ENCODE measurements at regions not wholly inside any gene's neighbourhood (a gene's known extent, or its start where the extent isn't known, plus 50 kb on each side); places are given as distances from the start of the nearest gene placed in this dataset.

DNA sequence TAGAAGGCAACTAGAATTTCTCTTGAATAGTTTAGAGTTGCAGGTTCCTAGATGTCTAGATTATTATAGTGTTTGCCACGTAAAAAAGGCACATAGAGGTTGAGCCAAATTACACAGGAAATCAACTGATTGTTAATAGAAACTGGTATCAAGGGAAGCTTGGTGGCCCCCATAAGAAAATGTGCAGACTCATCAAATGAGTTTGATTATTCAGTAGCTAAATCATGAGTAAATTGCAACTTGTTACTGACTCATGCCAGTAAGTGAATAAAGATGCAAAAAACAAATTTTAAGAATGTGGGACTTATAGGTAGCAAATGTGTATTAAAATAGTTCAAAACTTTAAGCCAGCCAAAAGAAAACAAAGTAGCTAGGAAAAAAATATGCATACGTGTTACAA is 1078.9 kb upstream of the CDH9 start:
- TF ChIP-seq, protein P1, sequence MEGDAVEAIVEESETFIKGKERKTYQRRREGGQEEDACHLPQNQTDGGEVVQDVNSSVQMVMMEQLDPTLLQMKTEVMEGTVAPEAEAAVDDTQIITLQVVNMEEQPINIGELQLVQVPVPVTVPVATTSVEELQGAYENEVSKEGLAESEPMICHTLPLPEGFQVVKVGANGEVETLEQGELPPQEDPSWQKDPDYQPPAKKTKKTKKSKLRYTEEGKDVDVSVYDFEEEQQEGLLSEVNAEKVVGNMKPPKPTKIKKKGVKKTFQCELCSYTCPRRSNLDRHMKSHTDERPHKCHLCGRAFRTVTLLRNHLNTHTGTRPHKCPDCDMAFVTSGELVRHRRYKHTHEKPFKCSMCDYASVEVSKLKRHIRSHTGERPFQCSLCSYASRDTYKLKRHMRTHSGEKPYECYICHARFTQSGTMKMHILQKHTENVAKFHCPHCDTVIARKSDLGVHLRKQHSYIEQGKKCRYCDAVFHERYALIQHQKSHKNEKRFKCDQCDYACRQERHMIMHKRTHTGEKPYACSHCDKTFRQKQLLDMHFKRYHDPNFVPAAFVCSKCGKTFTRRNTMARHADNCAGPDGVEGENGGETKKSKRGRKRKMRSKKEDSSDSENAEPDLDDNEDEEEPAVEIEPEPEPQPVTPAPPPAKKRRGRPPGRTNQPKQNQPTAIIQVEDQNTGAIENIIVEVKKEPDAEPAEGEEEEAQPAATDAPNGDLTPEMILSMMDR (IDR thresholded peaks at IDR 0.05; ENCODE audit: control extremely low read depth in 1 of 3, insufficient read depth in 1 of 3, low read depth in 1 of 3, low read length in 3 of 3), result no peak
- no peak for TF ChIP-seq EGR1 (IDR thresholded peaks at IDR 0.05; ENCODE audit: borderline replicate concordance, low read depth, low read length)
- no peak for TF ChIP-seq CEBPB (IDR thresholded peaks at IDR 0.05; ENCODE audit: low read depth, low read length)
- TF ChIP-seq EZH2 (IDR thresholded peaks at IDR 0.05; ENCODE audit: low read depth, low read length, severe bottlenecking), result no peak
- no peak for TF ChIP-seq TAF7 (optimal IDR thresholded peaks at IDR 0.05; ENCODE audit: borderline replicate concordance, low read depth, low read length)

Data from H1 (cell line).